Heart right ventricle (tissue), 16 donors: ENCODE measurements at regions not wholly inside any gene's neighbourhood (a gene's known extent, or its start where the extent isn't known, plus 50 kb on each side); places are given as distances from the start of the nearest gene placed in this dataset.
"Not testable (repeated sequence)": the region's sequence is repeated elsewhere in the genome, so short reads cannot be mapped to it uniquely, and the experiment has no call there.

Source experiments
- ATAC-seq, 8 donors: fragments of 200-7000 bp; cut with Tn5 transposase; one replicate each; pipeline ENCODE4 v1.9.1; 2020; ENCODE audit warnings: mild to moderate bottlenecking in 8 of 8, moderate library complexity in 8 of 8, moderate number of reproducible peaks in 1 of 8
- DNase-seq, 2 donors: peaks; one replicate each; pipeline ENCODE4 v3.0.0-alpha.2; 2020
- H3K27ac ChIP-seq, 10 donors: fragments of 200-600 bp; sonication (generic) in 2 of 10; one replicate each; pipeline versions ENCODE4 v1.5.0 to v1.8.0; 2020 to 2022; ENCODE audit warnings: mild to moderate bottlenecking in 3 of 10
- H3K27me3 ChIP-seq, 7 donors: fragments of 200-600 bp; one replicate each; pipeline ENCODE4 v1.8.0; 2021 to 2022; ENCODE audit warnings: mild to moderate bottlenecking in 2 of 7
- H3K36me3 ChIP-seq, 9 donors: fragments of 200-600 bp; sonication (generic) in 1 of 9; one replicate each; pipeline versions ENCODE4 v1.5.0 to v1.8.0; 2020 to 2022; ENCODE audit warnings: mild to moderate bottlenecking in 2 of 9
- H3K4me1 ChIP-seq, 9 donors: fragments of 200-600 bp; sonication (generic) in 1 of 9; one replicate each; pipeline versions ENCODE4 v1.5.0 to v1.8.0; 2020 to 2022; ENCODE audit warnings: mild to moderate bottlenecking in 4 of 9
- H3K4me3 ChIP-seq, 10 donors: fragments of 200-600 bp; sonication (generic) in 2 of 10; one replicate each; pipeline versions ENCODE4 v1.5.0 to v1.8.0; 2020 to 2022; ENCODE audit warnings: mild to moderate bottlenecking in 7 of 10, moderate library complexity in 2 of 10
- H3K9me3 ChIP-seq, 11 donors: fragments of 200-600 bp in 10 of 11; sonication (generic) in 2 of 11; one replicate each; pipeline versions ENCODE4 v1.5.0 to v1.8.0; 2013 to 2022; ENCODE audit warnings: mild to moderate bottlenecking in 2 of 11, control low read depth in 1 of 11, moderate library complexity in 1 of 11
- WGBS, 2 donors: extraction: QIAGEN DNeasy Blood & Tissue Kit; methylation state at CpG; one replicate each; pipeline ENCODE4 v1.1.7; 2013; ENCODE audit warnings: inconsistent platforms in 1 of 2; 5-methylcytosine and 5-hydroxymethylcytosine counted together
- intact Hi-C, 10 donors: fragments of 100-400 bp; cut with DNase I; formaldehyde crosslinking; loops; one replicate each; pipeline versions ENCODE4 v1.11.1 to v1.14.2; 2022
- TF ChIP-seq, protein P1 (sequence below), 9 donors: fragments of 200-600 bp; sonication (generic) in 2 of 9; IDR thresholded peaks; one replicate each; pipeline versions ENCODE4 v1.5.0 to v1.8.0; 2021 to 2022; ENCODE audit warnings: antibody characterized with exemption in 9 of 9, mild to moderate bottlenecking in 5 of 9, moderate library complexity in 1 of 9
- donor health status: Arrhythmogenic right ventricular cardiomyopathy.
- donor health status: ischemic (EF 13 %, LVEDD 7.1; RV severe dilation, severe dysfunction).
- donor health status: healthy with polysubstance abuse.
- donor health status: DM: no; HTN: yes; CAD: no.
- donor health status: DM: no; HTN: no; CAD: no.
- donor health status: ischemic (EF 25% LVEDD 6.9; RV normal size, moderate dysfunction).
- donor health status: ischemic (EF 25% LVEDD 5.7; RV mildly dilated, moderate dysfunction).
- donor health status: healthy.
- donor health status: DM: yes; HTN: yes; CAD: no.
- donor health status: Ischemic cardiomyopathy.
- donor health status: ischemic (EF 35%, LVEDD 5.7; RV mildly dilated, moderate dysfunction).
- donor health status: nonischemic (EF 11% LVEDD 7.7; RV severe dilation, severe dysfunction).
- donor health status: DM: yes; HTN: yes; CAD: no.
- donor health status: PGD.
- donor health status: ischemic (EF 29% LVEDD 5.4; RV normal size, mild dysfunction).
- donor health status: nonischemic (EF 23%, LVEDD 6.1; RV moderate dilation, normal function).

DNA sequence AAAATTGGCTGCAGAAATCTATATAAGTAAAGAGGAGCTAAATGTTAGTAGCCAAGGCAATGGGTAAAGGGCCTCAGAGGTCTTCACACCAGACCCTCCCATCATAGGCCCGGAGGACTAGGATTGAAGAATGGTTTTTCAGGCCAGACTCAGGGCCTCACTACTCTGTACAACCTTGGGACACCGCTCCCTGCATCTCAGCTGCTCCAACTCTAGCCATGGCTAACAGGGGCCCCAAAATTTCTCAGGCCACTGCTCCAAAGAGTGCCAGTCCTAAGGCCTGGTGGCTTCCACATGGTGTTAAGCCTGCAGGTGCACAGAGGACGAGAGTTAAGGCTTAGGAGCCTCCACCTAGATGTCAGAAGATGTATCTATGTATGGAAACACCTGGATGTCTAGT lies 155.5 kb upstream of the MGAT4C start:
- intact Hi-C loops: no loop called here
- ATAC-seq (no peak), DNase-seq (no peak)
- Histone ChIP-seq H3K36me3 (no peaks in the 10 kb centered on the region), H3K27me3 (no peaks in the 10 kb centered on the region), H3K9me3 (peaks cover 0 to 44% (median 10%) of the 10 kb centered on the region in 11 donors), H3K4me3 (no peak overlapping the region), H3K4me1 (no peaks in the 10 kb centered on the region), H3K27ac (no peak overlapping the region)
- TF ChIP-seq, protein P1, sequence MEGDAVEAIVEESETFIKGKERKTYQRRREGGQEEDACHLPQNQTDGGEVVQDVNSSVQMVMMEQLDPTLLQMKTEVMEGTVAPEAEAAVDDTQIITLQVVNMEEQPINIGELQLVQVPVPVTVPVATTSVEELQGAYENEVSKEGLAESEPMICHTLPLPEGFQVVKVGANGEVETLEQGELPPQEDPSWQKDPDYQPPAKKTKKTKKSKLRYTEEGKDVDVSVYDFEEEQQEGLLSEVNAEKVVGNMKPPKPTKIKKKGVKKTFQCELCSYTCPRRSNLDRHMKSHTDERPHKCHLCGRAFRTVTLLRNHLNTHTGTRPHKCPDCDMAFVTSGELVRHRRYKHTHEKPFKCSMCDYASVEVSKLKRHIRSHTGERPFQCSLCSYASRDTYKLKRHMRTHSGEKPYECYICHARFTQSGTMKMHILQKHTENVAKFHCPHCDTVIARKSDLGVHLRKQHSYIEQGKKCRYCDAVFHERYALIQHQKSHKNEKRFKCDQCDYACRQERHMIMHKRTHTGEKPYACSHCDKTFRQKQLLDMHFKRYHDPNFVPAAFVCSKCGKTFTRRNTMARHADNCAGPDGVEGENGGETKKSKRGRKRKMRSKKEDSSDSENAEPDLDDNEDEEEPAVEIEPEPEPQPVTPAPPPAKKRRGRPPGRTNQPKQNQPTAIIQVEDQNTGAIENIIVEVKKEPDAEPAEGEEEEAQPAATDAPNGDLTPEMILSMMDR (IDR thresholded peaks at IDR 0.05): no peak
- whole genome bisulfite sequencing, 2 donors: 71 to 74% methylated on average over 3 of the region's 3 CpGs

DNA sequence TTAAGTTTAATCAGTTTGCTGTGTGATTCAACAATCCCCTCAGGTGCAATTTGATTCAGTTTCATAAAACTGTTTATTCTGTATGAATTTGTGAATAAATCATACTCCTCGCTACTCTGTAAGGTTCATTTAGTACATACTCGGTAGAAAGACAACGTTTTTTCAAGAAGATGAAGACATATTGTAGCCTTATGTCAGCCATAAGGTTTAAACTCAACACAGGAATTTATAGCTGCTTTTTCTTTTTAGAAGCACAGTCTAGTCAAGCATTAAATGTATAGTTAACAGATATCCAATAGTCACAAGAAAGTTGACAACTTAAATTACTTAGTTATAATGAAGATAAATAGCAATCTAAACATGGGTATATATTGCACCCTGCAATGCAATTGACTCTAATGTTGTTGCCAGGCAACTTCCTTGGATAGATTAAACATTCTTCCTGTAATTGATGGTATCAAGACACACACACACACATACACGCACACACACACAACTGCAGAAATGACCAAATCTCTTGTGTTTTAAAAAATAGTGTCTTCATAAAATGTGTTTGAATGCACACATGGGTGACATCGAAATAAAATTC lies 151.5 kb upstream of the MGAT4C start:
- no peak overlapping the region for H3K4me3 ChIP-seq
- H3K27ac ChIP-seq: no peak overlapping the region
- no peaks in the 10 kb centered on the region for H3K36me3 ChIP-seq
- no peaks in the 10 kb centered on the region for H3K4me1 ChIP-seq
- WGBS, 2 donors: 78 to 88% methylated on average over 5 of the region's 5 CpGs
- TF ChIP-seq, protein P1 (IDR thresholded peaks at IDR 0.05): no peak
- intact Hi-C loops: no loop called here
- H3K9me3 ChIP-seq: peaks cover 0 to 44% (median 10%) of the 10 kb centered on the region in 11 donors
- no peaks in the 10 kb centered on the region for H3K27me3 ChIP-seq
- ATAC-seq (no peak), DNase-seq (no peak)

DNA sequence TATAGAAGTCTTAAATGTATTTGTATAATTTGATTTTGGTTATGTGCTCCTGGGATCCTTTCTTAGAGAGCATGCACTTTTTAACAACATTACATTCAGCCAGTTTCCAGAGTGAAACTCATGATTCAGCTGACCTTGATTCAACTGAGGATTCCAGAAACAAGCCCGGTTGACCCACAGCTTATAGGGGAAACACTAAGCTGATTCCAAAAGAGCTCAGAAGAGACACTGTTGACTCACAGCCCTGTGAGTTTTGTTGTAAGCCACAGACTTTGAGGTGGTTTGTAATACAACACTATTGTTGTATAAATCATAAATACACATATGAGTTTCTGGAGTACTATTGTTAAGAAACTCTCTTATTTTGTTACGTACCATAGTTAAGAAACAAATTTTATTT lies 133.8 kb upstream of the MGAT4C start:
- Histone ChIP-seq H3K9me3 (peaks cover 0 to 8% (median 0%) of the 10 kb centered on the region in 11 donors), H3K4me3 (no peak overlapping the region), H3K27me3 (no peaks in the 10 kb centered on the region), H3K36me3 (no peaks in the 10 kb centered on the region), H3K4me1 (no peaks in the 10 kb centered on the region), H3K27ac (no peak overlapping the region)
- DNase-seq: no peak
- WGBS, 2 donors: 87 to 92% methylated on average over 2 of the region's 2 CpGs
- TF ChIP-seq, protein P1 (IDR thresholded peaks at IDR 0.05): no peak
- intact Hi-C loops: no loop called here
- ATAC-seq: no peak

DNA sequence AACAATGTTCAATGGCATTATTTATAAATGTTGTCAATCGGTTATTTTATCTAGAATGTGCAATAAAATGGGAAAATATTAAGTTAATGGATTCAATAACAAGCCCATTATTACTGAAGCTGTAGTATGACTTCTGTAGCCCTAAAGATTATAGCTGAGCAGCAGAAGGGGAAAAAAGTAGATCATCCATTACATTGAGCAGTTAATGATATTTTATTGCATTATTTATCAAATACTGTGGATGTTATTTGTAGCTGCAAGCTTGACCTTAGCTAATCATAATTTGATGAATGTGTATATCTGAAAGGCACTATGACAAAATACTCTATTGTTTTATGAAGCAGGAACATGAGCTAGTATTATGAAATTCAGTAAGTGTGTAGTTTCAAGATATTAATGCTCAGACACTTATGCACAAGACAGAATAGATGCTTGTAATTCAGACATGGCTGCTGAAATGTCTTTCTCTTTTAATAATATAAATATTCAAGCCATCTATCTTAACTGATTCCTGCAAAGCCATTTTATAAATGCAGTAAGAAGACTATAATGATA lies 131.5 kb upstream of the MGAT4C start:
- intact Hi-C loops: no loop called here
- WGBS, 2 donors: 78 to 89% methylated on average over 1 of the region's 1 CpG
- H3K36me3 ChIP-seq: no peaks in the 10 kb centered on the region
- H3K27ac ChIP-seq: no peak overlapping the region
- peaks cover 0 to 11% (median 0%) of the 10 kb centered on the region in 11 donors for H3K9me3 ChIP-seq
- H3K4me3 ChIP-seq: no peak overlapping the region
- H3K4me1 ChIP-seq: no peaks in the 10 kb centered on the region
- no peak for ATAC-seq
- TF ChIP-seq, protein P1 (IDR thresholded peaks at IDR 0.05): no peak
- H3K27me3 ChIP-seq: no peaks in the 10 kb centered on the region
- no peak for DNase-seq

DNA sequence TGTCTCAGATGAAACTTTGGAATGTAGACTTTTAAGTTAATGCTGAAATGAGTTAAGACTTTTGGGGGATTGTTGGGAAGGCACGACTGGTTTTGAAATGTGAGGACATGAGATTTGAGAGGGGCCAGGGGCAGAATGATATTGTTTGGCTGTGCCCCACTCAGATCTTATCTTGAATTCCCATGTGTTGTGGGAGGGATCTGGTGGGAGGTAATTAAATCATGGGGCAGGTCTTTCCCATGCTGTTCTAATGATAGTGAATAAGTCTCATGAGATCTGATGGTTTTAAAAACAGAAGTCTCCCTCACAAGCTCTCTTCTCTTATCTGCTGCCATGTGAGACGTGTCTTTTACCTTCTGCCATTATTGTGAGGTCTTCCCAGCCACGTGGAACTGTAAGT lies 127.6 kb upstream of the MGAT4C start:
- H3K27ac ChIP-seq, DNase-seq, H3K36me3 ChIP-seq, H3K27me3 ChIP-seq, intact Hi-C loops, ATAC-seq, H3K4me1 ChIP-seq, H3K4me3 ChIP-seq: not testable (repeated sequence)
- peaks cover 0 to 18% (median 0%) of the 10 kb centered on the region in 11 donors for H3K9me3 ChIP-seq
- WGBS, 2 donors: 42 to 56% methylated on average over 3 of the region's 3 CpGs
